ENCODE measurements at regions not wholly inside any gene's neighbourhood (a gene's known extent, or its start where the extent isn't known, plus 50 kb on each side); places are given as distances from the start of the nearest gene placed in this dataset.

- Mint-ChIP-seq H3K4me1 (ENCODE audit: low read depth) (no peaks in the 10 kb centered on the region), H3K36me3 (ENCODE audit: low read depth) (no peaks in the 10 kb centered on the region), H3K9me3 (peaks cover 15% of the 10 kb centered on the region), H3K27ac (no peak overlapping the region), H3K27me3 (peaks cover 14% of the 10 kb centered on the region), H3K4me3 (no peak overlapping the region)
- no peak for DNase-seq
Observed at GRCh38 chr10:131799429-131799828, 101.4 kb upstream of the PPP2R2D start.

DNA sequence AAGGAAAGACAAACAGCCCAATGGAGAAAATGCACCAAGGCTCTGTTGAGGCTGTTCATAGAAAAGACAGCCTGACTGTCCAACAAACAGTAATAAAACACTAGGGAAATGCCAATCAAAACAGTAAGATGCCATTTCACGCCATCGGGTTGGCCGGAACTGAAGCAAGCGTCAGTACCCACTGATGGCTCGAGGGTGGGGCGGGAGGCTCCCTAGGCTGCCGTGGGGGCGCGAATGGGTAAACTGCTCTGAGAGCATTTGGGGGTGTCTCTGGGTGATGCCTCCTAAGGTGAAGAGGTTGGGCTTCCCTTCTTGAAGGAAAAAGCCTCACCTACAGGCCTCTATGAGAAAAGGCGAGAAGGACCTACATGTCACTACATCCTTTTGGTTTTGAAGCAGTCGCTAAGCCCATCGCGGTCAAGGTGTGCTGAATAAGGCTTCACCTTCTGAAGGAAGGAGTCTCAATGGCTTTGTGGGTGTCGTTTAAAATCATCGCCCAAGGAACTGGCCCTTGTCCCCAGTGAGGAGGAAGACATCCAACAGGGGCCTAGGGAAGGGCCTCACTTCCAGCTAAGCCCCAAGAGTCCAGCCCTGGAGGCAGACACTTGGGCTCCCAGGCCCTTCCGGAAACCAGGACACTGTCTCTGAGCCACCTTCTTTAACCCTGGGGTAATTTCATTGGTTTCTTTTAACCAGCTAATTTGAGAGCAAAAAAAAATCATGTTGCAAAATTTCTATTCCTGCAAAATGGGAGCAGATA, 98.5 kb upstream of the PPP2R2D start:
- peaks cover 13% of the 10 kb centered on the region for H3K9me3 Mint-ChIP-seq
- H3K4me1 Mint-ChIP-seq (ENCODE audit: low read depth), result no peaks in the 10 kb centered on the region
- H3K36me3 Mint-ChIP-seq (ENCODE audit: low read depth), result no peaks in the 10 kb centered on the region
- peaks cover 8% of the 10 kb centered on the region for H3K27me3 Mint-ChIP-seq
- DNase-seq, result no peak
- no peak overlapping the region for H3K4me3 Mint-ChIP-seq
- H3K27ac Mint-ChIP-seq, result no peak overlapping the region

DNA sequence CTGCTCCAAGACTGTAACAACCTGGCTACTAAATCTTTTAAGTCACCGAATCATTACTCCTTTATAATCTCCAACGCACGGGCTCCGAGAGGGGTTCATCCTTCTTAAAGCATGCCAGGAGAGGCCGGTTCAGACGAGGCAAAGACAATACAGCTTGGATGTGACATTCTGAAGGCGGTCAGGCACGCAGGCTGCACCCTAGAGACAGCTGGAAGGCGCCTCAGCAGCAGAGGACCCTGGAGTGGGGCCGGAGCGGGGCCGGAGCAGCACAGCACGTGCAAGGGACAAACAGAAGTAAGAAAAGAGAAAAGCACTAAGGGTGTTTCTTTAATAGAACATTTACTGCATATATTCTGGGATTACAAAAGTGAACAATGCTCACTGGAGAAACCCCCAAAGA, 97.8 kb upstream of the PPP2R2D start:
- DNase-seq, result no peak
- Mint-ChIP-seq H3K9me3 (peaks cover 13% of the 10 kb centered on the region), H3K27ac (no peak overlapping the region), H3K4me3 (no peak overlapping the region), H3K27me3 (peaks cover 8% of the 10 kb centered on the region), H3K4me1 (ENCODE audit: low read depth) (no peaks in the 10 kb centered on the region), H3K36me3 (ENCODE audit: low read depth) (no peaks in the 10 kb centered on the region)

GRCh38 chr10:131803860-131804425, 96.9 kb upstream of the PPP2R2D start:
- no peak for DNase-seq
- Mint-ChIP-seq H3K9me3 (peaks cover 9% of the 10 kb centered on the region), H3K27me3 (peaks cover 13% of the 10 kb centered on the region), H3K36me3 (ENCODE audit: low read depth) (no peaks in the 10 kb centered on the region), H3K4me1 (ENCODE audit: low read depth) (no peaks in the 10 kb centered on the region), H3K4me3 (no peak overlapping the region), H3K27ac (no peak overlapping the region)

GRCh38 chr10:131804551-131805295, 96.1 kb upstream of the PPP2R2D start:
- no peak for DNase-seq
- Mint-ChIP-seq H3K36me3 (ENCODE audit: low read depth) (no peaks in the 10 kb centered on the region), H3K27ac (no peak overlapping the region)

GRCh38 chr10:131805696-131806095, 95.1 kb upstream of the PPP2R2D start:
- Mint-ChIP-seq H3K4me3 (no peak overlapping the region), H3K9me3 (no peaks in the 10 kb centered on the region), H3K36me3 (ENCODE audit: low read depth) (no peaks in the 10 kb centered on the region), H3K27me3 (peaks cover 17% of the 10 kb centered on the region), H3K4me1 (ENCODE audit: low read depth) (no peaks in the 10 kb centered on the region), H3K27ac (no peak overlapping the region)
- no peak for DNase-seq

More at GRCh38 chr10:131804551-131805295, 96.1 kb upstream of the PPP2R2D start:
- Mint-ChIP-seq H3K4me1 (ENCODE audit: low read depth) (no peaks in the 10 kb centered on the region), H3K9me3 (peaks cover 3% of the 10 kb centered on the region), H3K27me3 (peaks cover 13% of the 10 kb centered on the region), H3K4me3 (no peak overlapping the region)

DNA sequence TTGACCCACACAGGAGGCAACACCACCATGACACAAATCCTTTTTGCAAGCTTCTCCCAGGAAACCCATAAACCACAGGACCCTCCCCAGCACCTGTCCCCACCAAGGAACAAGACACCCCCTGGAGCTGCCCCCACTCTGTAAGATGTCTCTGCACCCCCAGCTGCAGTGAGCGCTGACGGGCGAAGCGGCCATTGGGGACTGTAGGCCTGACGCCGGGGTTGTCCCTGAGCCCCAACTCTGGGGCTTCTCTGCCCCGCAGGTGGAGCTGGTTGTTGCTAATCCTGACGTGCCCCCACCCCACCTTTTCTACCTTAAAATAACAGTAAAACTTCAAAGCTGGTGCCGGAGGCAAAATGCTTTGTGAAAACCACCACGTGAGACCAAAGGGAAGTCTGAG, 94.7 kb upstream of the PPP2R2D start:
- H3K9me3 Mint-ChIP-seq, result no peaks in the 10 kb centered on the region
- no peak overlapping the region for H3K27ac Mint-ChIP-seq
- H3K4me3 Mint-ChIP-seq, result no peak overlapping the region
- H3K27me3 Mint-ChIP-seq, result peaks cover 17% of the 10 kb centered on the region
- H3K36me3 Mint-ChIP-seq (ENCODE audit: low read depth), result no peaks in the 10 kb centered on the region
- H3K4me1 Mint-ChIP-seq (ENCODE audit: low read depth), result no peaks in the 10 kb centered on the region
- no peak for DNase-seq

- Mint-ChIP-seq H3K27ac (no peak overlapping the region), H3K36me3 (ENCODE audit: low read depth) (no peaks in the 10 kb centered on the region), H3K4me1 (ENCODE audit: low read depth) (no peaks in the 10 kb centered on the region), H3K27me3 (peaks cover 17% of the 10 kb centered on the region), H3K9me3 (no peaks in the 10 kb centered on the region), H3K4me3 (no peak overlapping the region)
- DNase-seq, result no peak
Observed at GRCh38 chr10:131806646-131807317, 94.0 kb upstream of the PPP2R2D start.

- Mint-ChIP-seq H3K4me3 (no peak overlapping the region), H3K36me3 (ENCODE audit: low read depth) (no peaks in the 10 kb centered on the region), H3K4me1 (ENCODE audit: low read depth) (no peaks in the 10 kb centered on the region), H3K27me3 (peaks cover 17% of the 10 kb centered on the region), H3K9me3 (no peaks in the 10 kb centered on the region), H3K27ac (no peak overlapping the region)
- no peak for DNase-seq
Observed at GRCh38 chr10:131808370-131808930, 92.4 kb upstream of the PPP2R2D start.

DNA sequence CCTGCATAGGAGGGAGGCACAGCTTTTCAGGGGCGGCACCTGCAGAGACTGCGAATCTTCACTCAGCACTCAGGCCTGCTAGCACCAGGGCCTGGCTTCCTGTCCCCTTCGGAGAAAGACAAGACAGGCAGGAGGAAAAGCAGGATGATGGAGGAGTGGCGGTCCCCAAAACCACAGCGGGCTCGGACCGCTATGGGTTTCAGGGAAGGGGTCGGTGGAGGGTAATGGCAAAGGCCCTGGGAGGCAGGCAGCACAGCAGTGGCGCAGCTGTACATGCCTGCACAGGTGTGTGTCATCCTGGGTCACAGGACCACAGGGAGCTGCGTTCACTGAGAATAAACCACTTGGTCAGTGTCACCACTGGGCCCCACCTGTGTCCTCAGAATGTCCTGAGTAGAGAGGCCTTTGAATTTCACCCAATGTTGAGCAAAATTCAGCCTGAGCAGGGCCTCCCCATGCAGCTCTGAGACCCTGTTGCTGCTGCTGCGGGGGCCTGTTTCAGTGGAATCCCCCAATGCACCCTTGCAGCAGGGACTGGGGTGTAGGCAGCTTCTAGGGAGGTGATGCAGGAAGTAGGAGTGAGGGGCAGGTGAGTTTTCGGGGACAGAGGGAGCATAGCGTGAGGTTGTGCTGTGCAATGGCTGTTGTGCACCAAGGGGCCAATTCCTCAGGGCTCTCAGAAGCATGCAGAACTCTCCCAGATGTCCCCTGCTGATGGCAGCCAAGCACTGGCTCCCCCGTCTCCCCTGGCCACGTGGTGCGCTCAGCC, 90.6 kb upstream of the PPP2R2D start:
- no peaks in the 10 kb centered on the region for H3K36me3 Mint-ChIP-seq (ENCODE audit: low read depth)
- H3K4me1 Mint-ChIP-seq (ENCODE audit: low read depth), result no peaks in the 10 kb centered on the region
- H3K27ac Mint-ChIP-seq, result no peak overlapping the region
- H3K27me3 Mint-ChIP-seq, result peaks cover 17% of the 10 kb centered on the region
- DNase-seq, result no peak
- no peak overlapping the region for H3K4me3 Mint-ChIP-seq
- no peaks in the 10 kb centered on the region for H3K9me3 Mint-ChIP-seq

DNA sequence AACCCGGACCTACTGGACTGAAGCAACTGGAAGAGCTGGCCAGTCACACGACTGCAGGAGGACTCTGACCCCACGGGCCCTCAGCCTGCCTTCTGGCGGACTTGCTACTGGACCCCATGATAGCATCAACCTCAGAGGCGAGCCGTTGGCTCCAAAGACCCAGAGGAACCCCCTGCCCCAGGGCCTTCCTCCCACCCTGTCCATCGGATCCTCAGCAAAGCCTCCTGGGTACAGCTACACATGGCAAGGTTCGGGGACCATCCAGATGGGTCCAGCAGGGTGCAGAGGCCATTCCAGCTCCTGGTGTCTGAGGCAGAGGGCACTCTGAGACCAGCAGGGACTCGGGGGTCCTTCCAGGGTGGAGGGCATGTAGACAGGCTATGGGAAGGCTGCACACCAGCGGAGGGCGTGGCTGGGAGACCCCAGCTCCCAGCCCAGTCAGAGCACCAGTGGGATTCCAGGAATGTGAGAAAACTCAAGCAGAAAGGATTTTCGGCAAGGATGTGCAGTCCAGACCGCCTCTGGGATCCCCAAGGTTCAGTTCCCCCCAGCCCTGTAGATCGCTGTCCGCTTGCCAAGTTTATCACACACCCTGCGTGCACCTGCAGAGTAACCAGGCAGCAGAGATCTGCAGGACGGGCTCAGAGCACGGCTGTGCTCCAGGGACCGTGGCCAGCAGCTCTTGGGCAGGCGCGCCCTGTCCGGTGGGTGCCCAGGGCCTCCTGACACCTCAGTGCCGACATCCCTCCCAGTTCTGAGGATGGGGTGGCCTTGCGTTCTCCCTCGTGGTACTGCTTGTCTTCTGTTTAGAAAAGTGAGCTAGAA, 89.8 kb upstream of the PPP2R2D start:
- Mint-ChIP-seq H3K27ac (no peak overlapping the region), H3K9me3 (no peaks in the 10 kb centered on the region), H3K4me3 (no peak overlapping the region), H3K36me3 (ENCODE audit: low read depth) (no peaks in the 10 kb centered on the region), H3K27me3 (peaks cover 15% of the 10 kb centered on the region), H3K4me1 (ENCODE audit: low read depth) (no peaks in the 10 kb centered on the region)
- DNase-seq, result no peak

GRCh38 chr10:131811630-131812403, 89.0 kb upstream of the PPP2R2D start:
- Mint-ChIP-seq H3K36me3 (ENCODE audit: low read depth) (no peaks in the 10 kb centered on the region), H3K27ac (no peak overlapping the region), H3K27me3 (peaks cover 15% of the 10 kb centered on the region), H3K9me3 (no peaks in the 10 kb centered on the region), H3K4me3 (no peak overlapping the region), H3K4me1 (ENCODE audit: low read depth) (no peaks in the 10 kb centered on the region)
- no peak for DNase-seq
